HK-2 (cell line): ENCODE measurements at regions not wholly inside any gene's neighbourhood (a gene's known extent, or its start where the extent isn't known, plus 50 kb on each side); places are given as distances from the start of the nearest gene placed in this dataset.
"Not testable (repeated sequence)": the region's sequence is repeated elsewhere in the genome, so short reads cannot be mapped to it uniquely, and the experiment has no call there.

Experiments
- DNase-seq: peaks from one replicate; pipeline ENCODE4 v3.0.0-alpha.2; 2018; ENCODE audit not compliant: unreplicated experiment

GRCh38 chr6:106884576-106884975 lies 90.0 kb downstream of the CD24 start:
- DNase-seq = no peak

GRCh38 chr6:106883808-106884262 lies 90.7 kb downstream of the CD24 start:
- DNase-seq = no peak

GRCh38 chr6:106882601-106883518 lies 91.7 kb downstream of the CD24 start:
- DNase-seq = no peak

DNA sequence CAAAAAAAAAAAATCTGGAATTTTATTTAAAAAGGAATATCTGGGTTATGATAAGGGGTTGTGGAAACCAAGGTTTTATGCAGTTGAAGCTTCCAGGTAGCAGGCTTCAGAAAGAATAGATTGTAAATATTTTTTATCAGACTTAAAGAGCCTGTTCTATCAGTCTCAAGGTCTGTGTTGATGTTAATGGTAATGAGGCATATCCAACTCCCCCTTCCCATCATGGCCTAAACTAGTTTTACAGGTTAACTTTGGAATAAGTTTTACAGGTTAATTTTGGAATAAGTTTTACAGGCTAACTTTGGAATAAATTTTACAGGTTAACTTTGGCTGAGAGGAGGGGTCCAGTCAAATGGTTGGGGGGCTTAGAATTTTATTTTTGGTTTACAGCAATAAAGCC lies 92.4 kb downstream of the CD24 start:
- DNase-seq = no peak

DNA sequence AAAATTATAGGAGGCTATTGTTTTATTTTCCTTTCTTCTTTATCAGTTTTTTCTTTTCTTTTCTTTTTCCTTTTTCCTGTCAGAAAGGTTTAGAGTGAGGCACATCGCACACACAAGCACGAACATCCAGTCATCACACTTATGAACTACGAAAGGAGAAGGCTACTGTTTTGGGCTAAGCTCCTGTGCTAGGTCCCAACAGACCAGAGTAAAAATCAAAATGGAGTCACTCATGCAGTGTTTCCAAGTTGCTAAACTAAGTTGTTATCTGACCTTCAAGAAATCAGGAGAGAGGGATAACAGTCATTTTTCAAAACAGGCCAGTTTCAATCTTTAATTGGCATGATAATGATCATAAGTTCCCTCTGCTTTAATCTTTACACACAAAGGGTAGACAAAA lies 93.6 kb downstream of the CD24 start:
- DNase-seq = no peak

GRCh38 chr6:106875782-106876321 lies 98.7 kb downstream of the CD24 start:
- DNase-seq = no peak

DNA sequence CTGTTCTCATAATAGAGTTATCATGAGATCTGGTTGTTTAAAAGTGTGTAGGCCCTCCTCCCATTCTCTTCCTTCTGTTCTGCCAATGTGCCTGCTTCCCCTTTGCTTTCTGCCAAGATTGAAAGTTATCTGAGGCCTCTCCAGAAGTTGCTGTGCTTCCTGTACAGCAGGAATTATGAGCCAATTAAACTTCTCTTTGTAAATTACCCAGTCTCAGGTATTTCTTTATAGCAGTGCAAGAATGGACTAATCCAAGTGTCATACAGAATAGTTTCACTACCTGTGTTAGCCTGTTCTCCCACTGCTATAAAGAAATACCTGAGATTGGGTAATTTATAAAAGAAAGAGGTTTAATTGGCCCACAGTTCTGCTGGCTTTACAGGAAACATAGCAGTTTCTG lies 100.0 kb downstream of the CD24 start:
- no peak for DNase-seq

DNA sequence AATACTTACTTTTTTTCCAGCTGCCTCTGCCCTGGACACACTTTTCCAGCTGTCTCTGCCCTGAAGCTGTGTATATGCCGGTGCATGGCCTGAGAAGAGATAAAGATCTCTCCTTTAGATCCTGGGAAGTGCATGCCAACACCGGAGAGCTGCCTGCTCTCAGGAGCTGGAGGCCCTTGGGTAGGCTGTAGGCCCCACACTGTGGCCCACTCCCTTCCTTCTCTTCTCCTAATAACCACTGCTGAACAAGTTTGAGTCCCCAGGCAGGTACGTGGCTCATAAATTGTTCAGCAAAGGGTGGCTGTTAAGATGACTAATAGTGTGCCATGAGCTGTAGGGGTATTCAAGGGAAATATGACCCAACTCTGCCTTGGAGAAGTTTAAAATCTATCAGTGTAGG lies 102.5 kb downstream of the CD24 start:
- DNase-seq = peak; percentile 4

- DNase-seq = peak; percentile 30
Observed at GRCh38 chr6:106870824-106871717, 103.5 kb downstream of the CD24 start.

GRCh38 chr6:106870069-106870468 lies 104.5 kb downstream of the CD24 start:
- peak; percentile 53 for DNase-seq

DNA sequence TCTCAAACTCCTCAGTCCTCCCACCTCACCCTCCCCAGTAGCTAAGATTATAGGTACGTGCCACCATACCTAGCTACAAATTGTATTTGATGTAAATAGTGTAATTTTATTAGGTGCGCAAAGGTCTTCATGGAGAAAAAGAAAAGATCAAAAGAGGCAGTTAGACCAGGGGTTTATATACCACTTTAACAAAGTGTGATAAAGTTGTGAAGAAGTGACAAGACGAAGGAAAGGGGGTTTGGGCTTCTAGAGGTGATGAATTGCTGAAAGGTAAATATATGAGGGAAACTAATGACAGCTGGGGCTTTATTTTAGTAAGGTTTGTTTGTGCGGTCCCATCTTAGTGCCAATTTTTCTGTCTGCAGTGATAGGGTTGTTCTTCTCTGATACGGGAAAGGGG lies 105.3 kb downstream of the CD24 start:
- no peak for DNase-seq

DNA sequence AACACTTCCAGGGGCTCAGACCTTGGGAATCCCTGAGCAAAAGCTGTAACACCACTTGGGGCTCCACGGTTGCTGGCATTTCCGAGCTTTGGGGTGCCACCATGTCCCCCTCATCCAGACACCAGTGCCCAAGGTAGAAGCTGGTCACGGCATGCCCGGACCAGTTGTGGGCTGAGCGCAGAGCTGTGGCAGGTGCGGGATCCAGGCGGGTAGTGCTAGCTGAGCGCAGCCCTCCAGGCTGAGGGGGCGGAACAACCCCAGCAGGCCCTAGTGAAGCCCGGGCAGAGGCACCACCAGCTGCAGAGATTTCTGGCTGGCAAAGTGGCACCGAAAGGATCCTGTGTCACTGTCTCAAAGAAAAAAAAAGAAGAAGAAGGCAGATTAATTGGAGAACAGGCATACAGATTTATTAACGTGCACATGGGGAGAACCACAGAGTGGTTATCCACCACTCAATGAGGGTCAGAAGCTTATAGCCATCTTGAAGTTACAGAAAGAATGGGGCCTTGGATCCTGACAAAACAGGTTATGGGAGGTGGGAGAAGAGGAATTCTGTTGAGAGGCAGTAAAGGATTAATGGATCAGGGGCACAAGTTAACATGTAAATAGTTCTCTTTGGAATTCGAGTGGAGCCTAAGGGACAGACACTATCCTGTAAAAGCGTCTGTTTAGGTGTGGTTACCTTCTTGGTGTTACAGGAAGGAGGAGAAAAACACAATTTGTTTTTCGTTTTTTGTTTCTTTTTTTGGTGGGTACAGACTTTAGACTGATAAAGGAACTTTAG lies 107.5 kb downstream of the CD24 start:
- DNase-seq = no peak

- DNase-seq = no peak
Observed at GRCh38 chr6:106862858-106863257, 111.7 kb downstream of the CD24 start.

DNA sequence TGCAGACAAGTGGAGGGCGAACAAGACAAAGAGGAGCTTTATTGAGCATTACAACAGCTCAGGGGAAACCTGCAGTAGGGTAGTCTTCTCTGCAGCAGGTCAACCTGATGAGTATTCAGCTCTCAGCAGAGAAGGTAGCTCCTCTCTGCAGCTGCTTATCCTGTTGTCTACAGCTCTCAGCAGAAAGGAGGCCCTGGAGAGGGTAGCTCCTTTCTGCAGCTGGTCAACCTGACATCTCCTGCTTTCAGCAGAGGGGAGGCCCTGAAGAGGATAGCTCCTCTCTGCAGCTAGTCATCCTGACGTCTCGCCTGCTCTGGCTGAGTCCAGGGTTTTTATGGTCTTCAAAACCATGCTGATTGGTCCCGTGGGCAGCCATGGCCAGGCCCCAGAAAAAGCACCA lies 113.6 kb downstream of the CD24 start:
- no peak for DNase-seq

DNA sequence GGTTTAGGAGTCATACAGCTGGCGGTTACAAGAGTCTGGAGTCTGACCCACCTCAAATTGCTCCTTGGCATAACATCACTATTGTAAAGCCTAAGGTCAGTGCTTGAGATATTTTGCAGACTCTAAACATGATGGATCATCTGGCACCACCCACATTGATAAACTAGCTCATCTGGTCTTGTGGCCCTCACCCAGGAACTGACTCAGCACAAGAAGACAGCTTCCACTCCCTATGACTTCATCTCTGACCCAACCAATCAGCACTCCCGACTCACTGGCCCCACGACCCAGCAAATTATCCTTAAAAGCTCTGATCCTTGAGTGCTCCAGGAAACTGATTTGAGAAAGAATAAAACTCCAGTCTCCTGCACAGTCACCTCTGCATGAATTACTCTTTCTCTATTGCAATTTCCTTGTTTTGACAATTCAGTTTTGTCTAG lies 115.9 kb downstream of the CD24 start:
- DNase-seq = peak; percentile 49

GRCh38 chr6:106857771-106858652 lies 116.5 kb downstream of the CD24 start:
- DNase-seq = no peak

DNA sequence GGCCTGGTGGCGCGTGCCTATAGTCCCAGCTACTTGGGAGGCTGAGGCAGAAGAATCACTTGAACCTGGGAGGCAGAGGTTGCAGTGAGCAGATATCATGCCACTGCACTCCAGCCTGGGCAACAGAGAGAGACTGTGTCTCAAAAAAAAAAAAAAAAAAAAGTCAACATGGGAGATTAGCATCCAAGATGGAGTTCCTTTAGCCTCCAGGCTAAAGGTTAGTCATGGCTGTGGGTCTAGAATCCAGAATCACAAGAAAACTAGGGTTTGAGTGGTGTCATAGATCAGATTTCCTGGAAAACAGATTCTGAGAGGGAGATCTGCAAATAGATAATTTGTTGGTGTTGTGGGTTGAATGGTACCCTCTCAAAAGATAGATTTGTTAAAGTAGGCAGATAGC lies 117.2 kb downstream of the CD24 start:
- DNase-seq = not testable (repeated sequence)

DNA sequence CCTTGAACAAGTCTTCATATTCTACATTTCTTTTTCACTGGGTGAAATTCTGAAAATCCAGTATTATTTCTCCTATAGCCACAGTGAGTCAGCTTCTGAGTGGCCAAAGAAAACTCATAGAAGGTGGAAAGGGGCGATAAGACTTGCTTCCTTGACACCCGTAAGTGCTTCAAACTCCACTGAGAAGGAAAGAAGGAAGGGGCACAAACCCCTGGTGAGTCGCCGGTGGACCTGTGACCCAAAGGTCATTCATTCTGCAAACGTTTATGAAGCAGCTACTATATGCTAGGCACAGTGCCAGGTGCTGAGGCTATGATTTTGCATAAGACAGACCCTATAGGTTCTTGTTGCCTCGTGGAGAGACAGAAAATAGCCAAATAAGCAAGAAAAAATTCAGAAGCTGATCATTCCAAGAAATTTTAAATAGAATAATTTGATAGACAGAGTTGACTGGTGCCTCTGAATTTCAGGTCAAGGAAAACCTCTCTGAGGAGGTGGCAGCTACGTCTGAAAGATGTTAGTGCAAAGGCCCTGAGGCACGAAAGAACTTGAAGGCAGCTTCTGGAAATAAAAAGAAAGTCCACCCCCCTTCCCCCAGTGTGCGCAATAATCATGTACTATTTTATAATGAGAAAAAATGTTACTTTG lies 118.2 kb downstream of the CD24 start:
- DNase-seq = no peak

DNA sequence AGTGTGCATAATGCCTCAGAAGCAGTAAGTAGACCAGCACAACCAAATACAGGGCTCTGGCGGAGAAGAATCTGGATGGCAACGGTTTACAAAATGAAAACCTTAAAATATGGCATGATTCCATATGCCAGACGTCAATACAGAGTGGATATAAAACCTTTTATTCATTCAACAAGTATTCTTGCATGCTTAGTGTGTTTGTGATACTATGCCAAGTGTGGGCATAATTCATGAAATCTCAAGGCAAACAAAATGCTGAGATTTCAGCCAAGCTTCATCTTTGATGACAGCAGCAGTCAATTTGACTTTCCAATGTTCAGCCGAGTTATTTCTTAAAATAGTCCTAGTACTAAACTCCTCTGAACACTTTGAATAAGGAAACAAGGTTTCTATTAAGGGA lies 119.4 kb downstream of the CD24 start:
- DNase-seq = no peak
